NCI-H2196 (cell line): ENCODE measurements at regions not wholly inside any gene's neighbourhood (a gene's known extent, or its start where the extent isn't known, plus 50 kb on each side); places are given as distances from the start of the nearest gene placed in this dataset.

ENCODE experiments used
- DNase-seq: peaks from one replicate; lab custom pipeline; 2025; ENCODE audit not compliant: unreplicated experiment; lab: John Stamatoyannopoulos, UW

- DNase-seq = no peak
These were observed 1360.2 kb upstream of the SLC10A2 start for GRCh38 chr13:104426435-104426834.

GRCh38 chr13:104422668-104423067 lies 1356.5 kb upstream of the SLC10A2 start:
- DNase-seq = no peak

- DNase-seq = no peak
These were observed 1350.8 kb upstream of the SLC10A2 start for GRCh38 chr13:104416973-104417372.

GRCh38 chr13:104414771-104415170 lies 1348.6 kb upstream of the SLC10A2 start:
- DNase-seq = no peak

GRCh38 chr13:104414181-104414580 lies 1348.0 kb upstream of the SLC10A2 start:
- DNase-seq = no peak

- no peak for DNase-seq
These were observed 1345.0 kb upstream of the SLC10A2 start for GRCh38 chr13:104411141-104411765.

- no peak for DNase-seq
These were observed 1342.5 kb upstream of the SLC10A2 start for GRCh38 chr13:104408733-104409132.

- DNase-seq = no peak
These were observed 1338.1 kb upstream of the SLC10A2 start for GRCh38 chr13:104404325-104404724.

- no peak for DNase-seq
These were observed 1323.5 kb upstream of the SLC10A2 start for GRCh38 chr13:104389691-104390090.

- DNase-seq = no peak
These were observed 1321.3 kb upstream of the SLC10A2 start for GRCh38 chr13:104387510-104387909.

- no peak for DNase-seq
These were observed 1319.2 kb upstream of the SLC10A2 start for GRCh38 chr13:104385404-104385803.

- DNase-seq = no peak
These were observed 1316.7 kb upstream of the SLC10A2 start for GRCh38 chr13:104382951-104383350.

GRCh38 chr13:104376588-104376987 lies 1310.4 kb upstream of the SLC10A2 start:
- no peak for DNase-seq

- DNase-seq = no peak
These were observed 1309.4 kb upstream of the SLC10A2 start for GRCh38 chr13:104375614-104376013.

- no peak for DNase-seq
These were observed 1306.0 kb upstream of the SLC10A2 start for GRCh38 chr13:104372095-104372655.

- DNase-seq = no peak
These were observed 1299.2 kb upstream of the SLC10A2 start for GRCh38 chr13:104365430-104365829.

GRCh38 chr13:104357672-104358354 lies 1291.6 kb upstream of the SLC10A2 start:
- DNase-seq = no peak

- DNase-seq = no peak
These were observed 1291.0 kb upstream of the SLC10A2 start for GRCh38 chr13:104357174-104357573.

GRCh38 chr13:104355041-104355670 lies 1288.9 kb upstream of the SLC10A2 start:
- no peak for DNase-seq

GRCh38 chr13:104327211-104327610 lies 1261.0 kb upstream of the SLC10A2 start:
- no peak for DNase-seq

- no peak for DNase-seq
These were observed 1260.3 kb upstream of the SLC10A2 start for GRCh38 chr13:104326523-104326922.

- DNase-seq = no peak
These were observed 1255.5 kb upstream of the SLC10A2 start for GRCh38 chr13:104321756-104322155.
